ENCODE measurements at regions not wholly inside any gene's neighbourhood (a gene's known extent, or its start where the extent isn't known, plus 50 kb on each side); places are given as distances from the start of the nearest gene placed in this dataset.
"Not testable (repeated sequence)": the region's sequence is repeated elsewhere in the genome, so short reads cannot be mapped to it uniquely, and the experiment has no call there.

DNA sequence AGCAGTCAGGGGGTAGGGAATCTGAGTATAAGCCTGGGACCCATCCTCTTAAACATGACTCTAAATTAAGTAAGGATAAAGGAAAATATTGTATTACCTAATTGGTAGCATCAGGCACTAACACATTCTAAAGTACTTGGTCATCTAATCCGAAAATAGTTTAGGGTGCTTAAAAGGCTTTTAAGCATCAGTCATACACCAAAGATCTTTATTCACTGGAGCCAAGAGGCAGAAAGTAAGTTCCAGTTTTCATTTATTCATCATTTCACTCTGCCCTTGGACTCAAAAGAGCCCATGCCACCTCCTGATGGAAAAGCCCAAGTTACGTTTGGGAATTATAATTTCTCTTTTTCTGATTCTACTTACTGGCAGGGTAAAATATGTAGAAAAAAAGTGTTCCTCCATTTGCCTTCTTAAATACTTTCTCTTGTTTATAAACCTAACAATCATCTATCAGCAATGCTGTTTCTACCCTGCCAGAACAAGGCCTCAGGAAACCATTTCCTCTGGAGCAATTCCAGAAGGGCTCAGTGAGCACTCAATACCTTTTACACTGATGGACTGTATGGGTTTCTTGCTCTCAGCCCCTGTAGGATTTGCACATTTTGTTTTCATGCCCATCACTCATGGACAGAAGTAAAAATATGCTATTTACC lies 120.1 kb upstream of the SLC5A12 start:
- no peak for DNase-seq

DNA sequence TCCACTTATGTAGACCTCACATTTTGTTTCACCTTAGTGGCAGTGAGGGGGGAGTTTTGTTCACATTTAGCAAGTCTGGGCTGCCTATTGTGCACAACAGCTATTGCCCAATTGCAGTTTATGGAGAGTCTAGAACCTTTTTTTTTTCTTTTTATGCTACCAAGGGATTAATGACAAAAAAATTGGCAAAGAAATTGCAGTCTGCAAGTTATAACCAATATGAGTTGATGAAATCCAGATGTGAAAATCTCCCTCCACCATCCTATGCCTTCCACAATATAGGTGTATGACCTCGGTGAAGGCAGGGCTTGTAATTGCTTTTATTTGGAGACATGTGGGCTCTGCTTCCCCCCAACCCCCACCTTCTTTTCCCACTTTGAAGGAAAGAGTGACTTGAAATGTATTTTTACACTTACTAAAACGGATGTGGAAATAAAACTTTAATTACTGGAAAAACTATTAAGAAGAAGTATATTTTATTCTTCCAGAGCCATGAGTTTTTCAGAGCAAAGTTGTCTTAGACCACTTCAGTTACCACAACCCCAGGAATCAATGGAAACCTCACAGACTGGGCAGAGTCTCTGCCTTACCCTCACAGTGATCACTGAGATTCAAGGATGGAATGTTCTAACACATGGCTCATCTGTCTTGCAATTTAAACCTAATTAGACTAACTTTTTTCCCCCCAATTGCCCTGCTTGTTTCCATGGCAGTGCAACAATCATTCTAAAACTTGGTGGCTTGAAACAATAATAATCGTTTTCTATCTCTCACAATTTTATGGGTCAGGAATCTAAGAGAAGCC lies 120.8 kb upstream of the SLC5A12 start:
- no peak for DNase-seq

DNA sequence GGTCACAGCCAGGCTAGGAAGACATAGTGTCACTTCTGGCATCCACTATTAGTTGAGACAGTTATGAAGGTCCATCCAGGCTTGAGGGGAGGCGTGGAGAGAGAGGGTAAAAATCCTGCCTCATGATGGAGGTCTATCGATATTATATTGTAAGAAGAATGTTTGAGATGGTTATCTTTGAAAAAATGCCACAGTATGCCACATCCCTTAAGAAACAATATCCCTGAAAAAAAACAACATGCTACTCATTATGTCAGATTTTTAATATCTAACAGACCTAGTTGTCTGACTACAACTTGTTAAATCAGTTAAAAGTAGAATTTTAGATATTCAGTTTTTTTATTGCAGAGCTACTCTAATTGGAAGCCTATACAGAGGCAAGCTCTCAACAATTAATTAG lies 121.7 kb upstream of the SLC5A12 start:
- DNase-seq = no peak

DNA sequence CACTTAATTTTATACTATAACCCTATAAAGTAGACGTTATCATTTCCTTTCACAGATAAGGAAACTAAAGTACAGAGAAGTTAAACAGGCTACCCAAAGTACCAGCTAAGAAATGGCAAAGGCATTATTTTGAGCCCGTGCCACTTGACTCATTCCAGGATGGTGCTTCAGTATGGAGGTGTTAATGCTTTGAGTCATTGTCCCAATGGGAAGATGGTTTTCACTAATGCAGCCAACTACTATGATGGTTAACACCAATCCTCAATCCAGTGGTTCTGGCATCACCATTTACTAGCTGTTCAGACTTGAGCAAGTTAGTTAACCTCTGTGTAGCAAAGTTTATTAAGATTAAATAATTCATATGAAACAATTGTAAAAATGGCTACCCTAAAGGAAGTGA lies 123.1 kb upstream of the SLC5A12 start:
- DNase-seq = no peak

DNA sequence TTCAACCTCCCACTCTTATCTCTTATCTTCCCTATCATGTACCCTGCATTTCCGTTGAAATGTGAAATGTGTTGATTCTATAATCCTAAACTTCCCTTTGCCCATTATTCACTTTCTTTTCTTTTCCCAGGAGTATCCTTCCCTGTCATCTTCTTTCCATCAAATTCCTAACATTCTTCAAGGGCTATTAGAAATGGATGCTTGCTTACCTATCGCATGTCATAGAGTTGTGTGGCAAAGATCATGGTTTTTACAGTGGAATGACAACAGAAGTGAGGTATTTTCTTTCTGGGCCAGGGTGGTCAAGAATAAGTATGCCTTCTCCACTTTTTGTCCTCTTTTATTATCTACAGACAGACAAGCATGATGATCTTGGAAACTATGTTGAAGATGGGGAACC lies 124.4 kb upstream of the SLC5A12 start:
- DNase-seq = no peak

DNA sequence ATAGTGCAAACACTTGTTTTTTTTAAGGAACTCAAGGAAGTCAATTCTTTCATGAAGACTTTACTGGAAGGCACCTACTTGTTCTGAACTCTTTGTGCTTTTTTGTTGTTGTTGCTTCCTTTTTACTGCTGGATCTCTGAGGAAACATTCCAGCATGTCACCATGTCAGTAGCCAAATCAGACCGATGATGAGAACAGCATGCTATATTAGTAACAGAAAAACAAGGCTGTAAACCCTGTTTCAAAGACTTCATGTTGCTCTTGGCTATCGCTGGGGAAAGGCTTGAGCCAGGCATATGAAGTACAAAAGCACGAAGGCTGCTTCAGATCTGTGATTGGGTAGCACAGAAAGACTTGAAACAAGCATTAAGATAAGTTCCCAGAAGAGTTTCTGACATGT lies 125.6 kb upstream of the SLC5A12 start:
- no peak for DNase-seq

DNA sequence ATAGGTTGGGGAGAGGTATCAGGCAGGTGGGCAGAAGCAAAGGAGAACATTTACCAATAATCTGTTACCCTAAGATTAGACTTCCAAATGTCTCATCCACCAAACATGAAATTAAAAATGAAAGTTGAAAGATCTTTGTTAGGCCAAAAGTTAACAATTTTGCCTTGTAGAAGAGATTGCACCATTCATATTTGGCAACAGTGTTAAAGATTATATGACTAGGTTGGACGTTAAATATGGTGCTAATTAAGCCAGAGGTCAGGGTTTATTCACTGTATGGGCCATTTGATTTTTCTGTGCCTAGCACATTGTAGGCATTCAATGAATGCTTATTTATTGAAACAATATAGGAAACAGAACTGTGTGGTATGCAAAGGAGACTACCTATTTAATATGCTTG lies 126.1 kb upstream of the SLC5A12 start:
- DNase-seq = no peak

DNA sequence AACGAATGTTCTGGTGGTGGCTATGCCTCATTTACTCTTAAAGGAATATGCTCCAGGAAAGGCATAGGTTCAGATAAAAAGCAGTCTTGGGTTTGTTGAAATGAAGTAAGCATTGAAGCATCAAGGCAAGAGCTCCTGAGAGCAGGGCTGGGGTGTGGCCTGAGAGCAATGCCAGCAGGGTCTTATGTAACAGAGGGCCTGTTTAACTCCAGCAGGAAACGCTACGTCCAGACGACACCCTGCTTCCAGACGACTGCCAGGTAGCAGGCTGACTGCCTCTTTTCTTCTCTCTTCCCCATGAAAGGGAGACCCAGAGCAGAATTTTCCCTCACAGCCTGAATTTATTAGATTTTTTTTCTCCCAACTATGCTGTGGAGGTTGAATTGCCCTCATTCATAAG lies 127.2 kb upstream of the SLC5A12 start:
- DNase-seq = peak in 1 of 2 experiments; percentile 4

DNA sequence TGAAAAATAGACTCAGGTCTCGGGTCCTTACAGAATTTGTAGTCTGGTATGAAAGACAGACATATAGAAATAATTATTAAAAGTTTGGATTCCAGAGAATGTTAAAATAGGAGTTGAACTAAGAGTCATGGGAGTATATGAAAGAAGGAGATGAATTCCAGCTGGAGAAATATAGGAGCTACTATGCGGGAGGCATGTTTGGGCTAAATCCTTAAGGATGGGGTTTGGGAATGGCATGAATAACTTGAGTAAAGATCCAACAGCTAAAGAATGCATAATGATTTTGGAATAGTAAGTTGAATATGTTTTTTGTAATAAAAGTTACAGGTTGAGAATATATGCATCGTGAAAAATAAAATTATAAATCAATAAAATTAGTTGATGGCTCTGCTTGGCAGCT lies 129.4 kb upstream of the SLC5A12 start:
- no peak for DNase-seq

DNA sequence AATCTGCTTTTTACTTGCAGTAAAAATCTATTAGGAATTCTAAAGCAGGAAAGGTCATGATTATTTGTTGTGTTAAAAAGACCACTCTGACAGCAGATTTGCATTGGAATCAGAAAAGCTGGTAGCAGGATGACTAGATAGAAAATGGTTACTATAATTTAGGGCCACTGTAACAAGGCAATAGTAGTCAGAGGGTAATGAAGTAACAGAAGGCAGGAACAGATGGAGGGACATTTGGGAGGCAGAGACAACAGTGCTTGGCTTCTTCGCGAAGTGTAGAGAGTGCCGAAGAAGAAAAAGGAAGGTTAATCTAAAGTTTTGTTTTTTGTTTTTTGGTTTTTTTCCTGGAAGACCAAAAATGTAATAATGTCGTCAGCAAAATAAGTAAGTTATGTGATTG lies 129.8 kb upstream of the SLC5A12 start:
- DNase-seq = no peak

DNA sequence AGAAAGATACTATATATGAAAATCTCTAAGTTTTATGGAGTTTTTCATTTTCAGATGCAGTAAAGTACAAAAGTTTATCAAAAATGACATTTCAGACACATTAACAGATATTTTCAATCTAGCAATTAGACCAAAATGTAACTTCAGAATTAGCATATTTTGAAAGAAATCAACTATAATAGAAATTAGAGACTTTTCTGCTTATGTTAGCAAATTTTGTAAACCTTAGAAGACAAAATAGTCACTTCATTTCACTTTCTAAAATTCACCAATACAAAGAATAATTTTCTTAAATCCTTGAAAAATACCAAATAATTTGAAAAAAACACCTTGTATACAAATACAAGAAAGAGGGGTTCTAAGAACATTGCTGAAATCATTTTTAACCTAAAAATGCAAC lies 135.8 kb upstream of the FIBIN start:
- no peak for DNase-seq

DNA sequence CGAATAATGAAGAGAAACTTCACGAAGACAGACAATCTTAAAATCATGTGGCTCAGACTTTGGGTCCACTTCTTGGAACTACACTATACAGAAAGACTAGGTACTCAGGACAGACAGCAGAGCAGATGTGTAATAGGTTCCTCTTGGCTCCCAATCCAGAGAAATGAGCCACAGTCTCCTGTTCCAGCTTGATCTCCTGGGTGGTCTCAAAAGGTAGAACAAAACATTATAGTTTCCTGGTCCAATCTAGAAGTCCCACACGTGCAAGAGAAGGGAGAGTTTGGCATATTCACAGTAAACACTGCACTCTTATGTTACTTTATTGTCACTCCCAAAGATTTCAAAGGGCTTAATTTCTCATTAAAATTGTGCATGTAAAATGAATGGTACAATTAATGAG lies 134.5 kb upstream of the FIBIN start:
- DNase-seq = no peak

DNA sequence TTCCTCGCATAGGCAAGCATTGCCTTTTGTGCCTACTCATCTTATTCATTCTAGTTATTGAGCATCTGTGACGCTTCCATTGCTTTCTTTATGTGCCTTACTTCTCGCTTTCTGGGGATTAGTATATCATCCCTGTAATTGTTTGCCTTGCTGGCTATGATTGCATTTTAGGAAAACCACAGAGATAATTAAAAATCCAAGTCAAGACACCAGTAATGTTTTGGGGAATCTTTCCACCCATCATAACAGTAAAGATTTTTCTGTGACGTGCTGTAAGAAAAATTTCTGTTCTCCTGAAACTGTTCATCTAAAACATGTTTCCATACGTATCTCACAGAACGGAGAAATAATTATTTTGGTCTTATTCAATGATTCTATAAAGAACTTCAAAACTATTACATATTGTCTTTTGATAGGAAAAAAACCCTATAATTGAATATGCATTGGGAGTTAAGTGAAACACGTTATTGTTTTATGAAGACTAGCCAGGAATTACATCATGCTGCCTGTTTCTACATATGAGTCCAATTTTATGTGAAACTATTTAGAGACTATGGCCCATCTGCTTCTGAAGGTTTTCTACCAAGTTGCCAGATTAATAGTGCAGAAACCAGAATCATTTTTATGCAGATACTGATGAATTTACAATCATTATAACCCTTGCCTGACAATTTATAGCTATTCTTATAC lies 133.7 kb upstream of the FIBIN start:
- DNase-seq = no peak

DNA sequence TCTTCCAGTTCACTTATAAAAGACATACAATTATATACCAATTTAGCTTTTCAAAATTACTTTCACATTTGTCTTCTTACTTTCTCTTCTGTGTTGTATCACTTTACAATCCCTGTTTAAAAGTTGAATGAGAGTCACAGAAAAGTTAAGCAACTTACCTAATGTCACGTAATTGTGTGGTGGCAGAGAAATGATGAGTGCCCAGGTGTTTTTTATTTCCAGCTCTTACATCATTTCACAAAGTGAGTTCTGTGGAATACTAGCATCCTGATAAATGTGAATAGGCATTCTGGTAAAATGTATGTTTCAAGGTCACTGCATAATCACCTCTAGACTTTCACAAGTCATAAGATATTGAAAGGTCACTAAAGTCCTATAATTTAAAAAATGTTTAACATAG lies 133.0 kb upstream of the FIBIN start:
- DNase-seq = no peak

DNA sequence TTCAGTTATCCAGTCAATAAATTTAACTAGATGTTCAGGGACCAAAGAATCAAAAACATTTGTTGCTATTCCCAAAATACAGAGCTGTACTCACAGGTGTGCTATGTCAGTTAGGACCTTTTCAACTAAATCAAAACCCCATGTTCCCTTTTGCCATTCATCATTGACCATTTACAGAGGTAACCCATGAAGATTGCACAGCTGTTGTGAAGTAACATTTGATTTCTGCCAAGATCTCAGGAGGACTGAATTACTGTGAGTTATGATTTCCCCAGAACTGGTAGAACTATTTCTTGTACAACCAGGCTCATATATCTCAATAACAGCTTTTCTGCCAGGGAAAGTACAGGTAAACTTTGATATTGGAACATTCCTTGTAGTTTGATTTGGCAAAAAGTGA lies 131.1 kb upstream of the FIBIN start:
- no peak for DNase-seq

DNA sequence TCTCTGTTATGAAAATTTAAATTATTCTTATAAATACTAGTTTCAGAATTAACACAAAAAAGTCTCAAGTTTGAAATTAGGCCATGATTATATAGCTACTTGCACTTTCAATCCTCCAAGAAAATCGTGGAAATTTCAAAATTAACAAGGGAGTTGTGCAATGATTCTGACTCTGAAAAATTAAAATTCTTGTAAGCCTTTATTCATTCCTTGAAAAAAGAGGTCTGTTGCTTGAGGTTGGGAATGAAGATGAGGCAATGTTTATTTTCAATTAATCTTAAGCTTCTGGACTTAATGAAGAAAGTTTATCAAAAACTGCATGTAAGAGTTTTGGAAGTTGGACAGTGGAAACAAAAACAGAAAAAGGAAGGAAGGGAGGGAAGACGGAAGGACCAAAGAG lies 128.2 kb upstream of the FIBIN start:
- no peak for DNase-seq

DNA sequence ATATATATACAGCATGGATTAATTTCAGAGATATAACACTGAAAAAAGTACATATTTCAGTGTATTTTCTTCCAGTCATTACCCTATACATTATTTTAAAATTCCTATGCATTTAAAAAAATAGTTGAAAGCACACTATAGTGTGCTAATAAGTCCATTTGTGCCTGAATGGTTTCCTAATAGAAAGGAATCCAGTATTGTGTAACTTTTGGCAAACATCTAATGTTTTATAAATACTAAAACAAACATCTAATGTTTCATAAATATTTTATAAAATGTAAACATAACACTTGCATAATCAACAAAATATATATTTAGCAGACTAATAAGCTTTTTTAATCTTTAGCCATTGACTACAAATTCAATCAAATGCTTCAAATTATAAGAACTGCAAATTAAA lies 126.6 kb upstream of the FIBIN start:
- no peak for DNase-seq

DNA sequence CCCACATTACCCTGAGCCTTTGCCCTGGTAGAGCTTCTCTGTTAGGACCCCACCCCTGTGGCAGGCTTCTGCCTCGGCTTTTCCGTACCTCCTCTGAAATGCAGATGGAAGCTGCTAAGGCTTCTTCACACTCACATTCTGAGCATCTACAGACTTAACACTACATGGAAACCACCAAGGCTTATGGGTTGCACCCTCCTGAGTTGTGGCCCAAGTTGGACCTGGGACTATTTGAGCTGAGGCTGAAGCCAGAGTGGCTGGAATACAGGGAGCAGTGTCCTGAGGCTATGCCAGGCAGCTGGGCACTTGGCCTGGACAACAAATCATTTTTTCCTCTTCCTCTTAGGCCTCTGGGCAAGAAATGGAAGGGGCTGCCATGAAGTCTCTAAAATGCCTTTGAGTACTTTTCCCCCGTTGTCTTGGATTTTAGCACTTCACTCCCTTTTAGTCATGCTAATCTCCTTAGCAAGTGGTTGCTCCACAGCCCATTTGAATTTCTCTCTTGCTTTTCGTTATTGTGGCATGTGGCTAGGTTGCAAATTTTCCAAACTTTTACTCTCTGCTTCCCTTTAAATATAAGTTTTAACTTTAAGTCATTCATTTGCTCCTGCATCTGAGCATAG lies 114.8 kb upstream of the FIBIN start:
- DNase-seq = no peak

DNA sequence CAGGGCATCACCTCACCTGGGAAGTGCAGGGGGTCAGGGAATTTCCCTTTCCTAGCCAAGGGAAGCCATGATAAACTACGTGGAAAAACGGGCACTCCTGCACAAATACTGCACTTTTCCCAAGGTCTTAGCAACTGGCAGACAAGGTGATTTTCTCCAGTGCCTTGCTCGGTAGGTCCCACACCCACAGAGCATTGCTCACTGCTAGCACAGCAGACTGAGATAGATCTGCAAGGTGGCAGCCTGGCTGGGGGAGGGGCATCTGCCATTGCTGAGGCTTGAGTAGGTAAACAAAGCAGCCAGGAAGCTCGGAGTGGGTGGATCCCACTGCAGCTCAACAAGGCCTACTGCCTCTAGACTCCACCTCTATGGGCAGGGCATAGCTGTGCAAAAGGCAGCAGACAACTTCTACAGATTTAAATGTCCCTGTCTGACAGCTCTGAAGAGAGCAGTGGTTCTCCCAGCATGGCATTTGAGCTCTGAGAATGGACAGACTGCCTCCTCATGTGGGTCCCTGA lies 111.5 kb upstream of the FIBIN start:
- DNase-seq = not testable (repeated sequence)

DNA sequence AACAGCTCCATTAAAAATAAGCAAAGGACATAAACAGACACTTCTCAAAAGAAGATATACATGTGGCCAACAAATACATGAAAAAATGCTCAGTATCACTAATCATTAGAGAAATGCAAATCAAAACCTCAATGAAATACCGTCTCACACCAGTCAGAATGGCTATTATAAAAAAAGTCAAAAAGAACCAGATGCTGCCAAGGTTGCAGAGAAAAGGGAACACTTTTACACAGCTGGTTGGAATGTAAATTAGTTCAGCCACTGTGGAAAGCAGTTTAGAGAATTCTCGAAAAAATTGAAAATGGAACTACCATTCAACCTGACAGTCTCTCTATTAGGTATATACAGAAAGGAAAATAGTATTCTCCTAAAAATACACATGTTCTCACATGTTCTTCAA lies 102.4 kb upstream of the FIBIN start:
- DNase-seq = no peak

DNA sequence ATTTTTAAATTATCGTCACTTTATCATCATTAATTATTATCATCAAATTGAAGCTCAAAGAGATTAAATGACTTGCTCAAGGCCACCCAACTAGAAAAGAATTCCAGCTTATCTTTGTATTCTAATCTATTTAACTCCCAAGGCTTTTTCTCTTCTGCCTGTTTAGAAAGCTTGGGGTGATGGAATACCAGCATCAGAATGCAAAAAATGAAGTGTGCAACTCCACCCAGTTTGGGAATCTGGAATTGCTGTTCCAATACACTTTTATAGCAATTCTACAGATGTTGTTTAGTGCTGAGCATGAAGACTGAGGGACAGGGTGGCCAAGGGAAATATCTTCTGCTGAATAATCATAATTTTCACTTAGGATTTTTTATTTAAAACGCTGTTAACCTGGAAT lies 97.2 kb upstream of the FIBIN start:
- DNase-seq = no peak

DNA sequence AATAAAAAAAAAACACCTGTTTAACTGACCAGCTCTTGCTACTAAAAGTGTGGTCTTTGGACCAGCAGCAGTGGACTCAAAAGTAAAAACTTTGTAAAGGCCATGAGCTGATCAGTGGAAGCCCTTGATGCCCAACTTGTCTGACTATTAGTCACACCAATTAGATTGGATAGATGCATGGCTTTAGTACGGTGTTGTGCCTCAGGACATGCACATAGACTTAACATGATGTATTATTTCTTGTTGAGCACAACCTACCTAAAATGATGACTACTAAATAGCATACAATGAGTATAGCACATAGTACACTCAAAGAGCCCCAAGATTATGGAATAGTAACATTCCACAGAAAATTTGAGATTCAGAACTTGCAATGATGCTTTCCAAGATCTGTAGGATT lies 95.1 kb upstream of the FIBIN start:
- DNase-seq = no peak

DNA sequence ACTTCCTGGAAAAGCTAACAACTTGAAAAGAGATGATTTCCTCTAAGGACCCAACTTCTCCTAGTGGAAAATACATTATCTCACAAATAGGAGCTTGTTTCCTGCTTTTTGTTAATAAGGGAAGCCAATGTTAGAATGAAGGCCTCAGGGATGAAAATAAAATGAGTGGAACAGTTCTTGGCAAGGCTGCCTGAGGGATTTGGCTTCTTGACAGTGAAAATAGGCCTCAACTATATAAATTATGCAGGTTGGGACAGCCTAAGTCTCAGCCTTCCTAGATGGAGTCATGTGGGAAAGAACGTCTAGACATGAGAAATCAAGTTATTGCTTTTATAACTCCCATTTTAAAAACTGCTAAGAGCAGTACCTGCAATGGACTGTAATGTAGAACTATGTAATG lies 92.8 kb upstream of the FIBIN start:
- no peak for DNase-seq

DNA sequence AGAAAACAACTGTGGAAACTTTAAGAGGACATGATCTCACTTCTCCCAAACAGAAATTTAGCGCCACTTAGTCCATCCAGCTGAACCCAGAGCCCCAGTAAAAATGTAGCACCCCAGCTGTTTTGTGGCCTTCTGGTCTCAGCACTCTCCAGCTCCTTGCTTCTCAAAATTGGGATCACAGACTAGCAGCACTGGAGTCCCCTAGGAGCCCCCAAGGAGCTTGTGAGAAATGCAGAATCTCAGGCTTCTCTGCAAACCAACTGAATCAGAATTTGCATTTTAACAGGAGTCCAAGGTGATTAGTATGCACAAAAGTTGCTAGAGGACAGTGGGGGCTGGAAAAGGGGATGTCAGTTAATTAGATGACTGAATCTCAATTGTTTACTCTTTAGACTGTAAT lies 89.8 kb upstream of the FIBIN start:
- peak in 1 of 2 experiments; percentile 39 for DNase-seq
